ENCODE measurements at regions not wholly inside any gene's neighbourhood (a gene's known extent, or its start where the extent isn't known, plus 50 kb on each side); places are given as distances from the start of the nearest gene placed in this dataset.

DNA sequence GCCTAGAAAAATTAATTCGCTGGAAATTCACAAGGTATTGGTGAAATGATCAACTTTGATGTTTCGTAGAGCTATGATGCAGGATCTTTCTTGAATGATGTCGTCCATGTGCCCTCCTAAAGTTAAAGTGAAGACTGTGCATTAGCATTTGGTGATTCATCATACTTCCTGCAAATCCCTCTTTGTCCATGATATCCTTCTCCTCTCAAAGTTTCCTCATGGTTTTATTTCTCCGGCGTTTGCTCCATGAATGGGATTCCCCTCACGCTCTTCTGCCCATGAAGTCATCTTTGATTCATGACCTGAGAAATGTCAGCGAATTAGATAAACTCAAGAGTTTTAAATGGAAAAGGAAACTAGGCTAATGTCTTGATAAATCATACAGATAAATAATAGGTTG lies 372.7 kb downstream of the PSAT1 start:
- no peak for DNase-seq
- no peaks in the 10 kb centered on the region for H3K27me3 ChIP-seq
- H3K27ac ChIP-seq = no peak overlapping the region
- H3K36me3 ChIP-seq = no peaks in the 10 kb centered on the region
- H3K4me1 ChIP-seq = no peaks in the 10 kb centered on the region
- H3K9me3 ChIP-seq = no peaks in the 10 kb centered on the region
- no peak overlapping the region for H3K4me3 ChIP-seq
- no peak for TF ChIP-seq POLR2A (IDR thresholded peaks at IDR 0.05)
- TF ChIP-seq, protein P1, sequence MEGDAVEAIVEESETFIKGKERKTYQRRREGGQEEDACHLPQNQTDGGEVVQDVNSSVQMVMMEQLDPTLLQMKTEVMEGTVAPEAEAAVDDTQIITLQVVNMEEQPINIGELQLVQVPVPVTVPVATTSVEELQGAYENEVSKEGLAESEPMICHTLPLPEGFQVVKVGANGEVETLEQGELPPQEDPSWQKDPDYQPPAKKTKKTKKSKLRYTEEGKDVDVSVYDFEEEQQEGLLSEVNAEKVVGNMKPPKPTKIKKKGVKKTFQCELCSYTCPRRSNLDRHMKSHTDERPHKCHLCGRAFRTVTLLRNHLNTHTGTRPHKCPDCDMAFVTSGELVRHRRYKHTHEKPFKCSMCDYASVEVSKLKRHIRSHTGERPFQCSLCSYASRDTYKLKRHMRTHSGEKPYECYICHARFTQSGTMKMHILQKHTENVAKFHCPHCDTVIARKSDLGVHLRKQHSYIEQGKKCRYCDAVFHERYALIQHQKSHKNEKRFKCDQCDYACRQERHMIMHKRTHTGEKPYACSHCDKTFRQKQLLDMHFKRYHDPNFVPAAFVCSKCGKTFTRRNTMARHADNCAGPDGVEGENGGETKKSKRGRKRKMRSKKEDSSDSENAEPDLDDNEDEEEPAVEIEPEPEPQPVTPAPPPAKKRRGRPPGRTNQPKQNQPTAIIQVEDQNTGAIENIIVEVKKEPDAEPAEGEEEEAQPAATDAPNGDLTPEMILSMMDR (IDR thresholded peaks at IDR 0.05) = no peak
- intact Hi-C loops (cut with DNase I; ENCODE audit: low total_unique reads) = no loop called here

DNA sequence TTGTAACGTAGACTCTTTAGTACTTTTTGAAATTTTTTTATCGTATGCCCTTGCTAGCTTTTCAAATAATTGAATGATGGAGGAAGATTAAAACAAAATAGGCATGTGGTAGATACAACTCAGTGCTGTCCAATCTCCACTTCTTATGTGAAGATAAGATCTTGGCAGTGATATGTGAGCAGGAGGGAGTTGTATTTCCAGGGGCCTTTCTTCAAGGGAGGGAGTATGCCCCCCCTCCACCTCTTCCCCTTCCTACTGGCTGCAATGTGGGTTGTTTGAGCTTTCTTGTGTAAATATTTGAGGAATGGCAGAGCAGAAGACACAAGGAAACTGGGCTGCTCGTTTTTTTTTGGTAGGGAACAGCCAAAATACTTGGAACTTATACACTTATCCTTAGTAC lies 374.9 kb downstream of the PSAT1 start:
- H3K36me3 ChIP-seq = no peaks in the 10 kb centered on the region
- H3K27me3 ChIP-seq = no peaks in the 10 kb centered on the region
- H3K4me1 ChIP-seq = no peaks in the 10 kb centered on the region
- DNase-seq = no peak
- H3K9me3 ChIP-seq = no peaks in the 10 kb centered on the region
- H3K4me3 ChIP-seq = no peak overlapping the region
- TF ChIP-seq POLR2A (IDR thresholded peaks at IDR 0.05) = no peak
- TF ChIP-seq, protein P1 (IDR thresholded peaks at IDR 0.05) = no peak
- intact Hi-C loops (cut with DNase I; ENCODE audit: low total_unique reads) = no loop called here
- no peak overlapping the region for H3K27ac ChIP-seq

DNA sequence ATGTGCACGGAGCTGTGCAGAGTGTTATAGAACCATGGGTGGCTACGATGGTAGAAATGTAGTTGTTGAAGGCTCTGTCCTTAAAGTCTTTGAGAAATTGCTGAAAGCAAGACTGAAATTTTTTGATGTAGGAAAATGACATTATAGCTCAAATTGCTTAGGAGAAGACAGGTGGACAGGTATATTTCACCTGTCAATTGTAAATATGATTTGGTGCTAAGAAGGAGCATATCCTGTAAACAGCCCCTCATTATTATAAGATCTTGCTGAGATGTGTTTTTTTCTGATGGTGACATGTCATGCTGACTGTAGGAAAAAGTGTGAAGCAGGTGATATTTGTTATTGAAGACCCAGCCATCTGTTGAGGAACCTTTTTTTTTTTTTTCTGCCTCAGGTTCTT lies 377.9 kb downstream of the PSAT1 start:
- Histone ChIP-seq H3K9me3 (no peaks in the 10 kb centered on the region), H3K4me3 (no peak overlapping the region), H3K27ac (no peak overlapping the region), H3K4me1 (no peaks in the 10 kb centered on the region), H3K27me3 (no peaks in the 10 kb centered on the region), H3K36me3 (no peaks in the 10 kb centered on the region)
- DNase-seq = no peak
- TF ChIP-seq POLR2A (IDR thresholded peaks at IDR 0.05) = no peak
- TF ChIP-seq, protein P1 (IDR thresholded peaks at IDR 0.05) = no peak
- intact Hi-C loops (cut with DNase I; ENCODE audit: low total_unique reads) = no loop called here

DNA sequence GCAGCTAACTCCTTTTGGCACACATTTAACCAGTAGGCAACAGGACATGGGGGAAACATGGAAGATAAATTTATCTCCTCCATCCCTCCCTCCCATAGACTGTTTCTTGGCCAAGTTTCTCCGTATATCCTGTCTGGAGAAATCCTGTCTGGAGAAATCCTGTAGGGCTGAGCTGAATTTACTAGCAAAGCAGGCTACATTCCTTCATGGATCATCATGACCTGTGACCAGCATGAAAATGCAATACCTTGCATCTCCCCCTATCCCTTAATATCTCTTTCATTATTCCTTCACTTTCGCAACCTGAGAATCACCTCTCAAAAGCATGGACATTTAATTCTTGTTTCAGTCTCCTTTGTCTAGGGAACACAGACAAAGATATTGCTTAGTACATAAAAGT lies 379.1 kb downstream of the PSAT1 start:
- no peak overlapping the region for H3K4me3 ChIP-seq
- H3K27me3 ChIP-seq = no peaks in the 10 kb centered on the region
- DNase-seq = no peak
- TF ChIP-seq, protein P1 (IDR thresholded peaks at IDR 0.05) = no peak
- TF ChIP-seq POLR2A (IDR thresholded peaks at IDR 0.05) = no peak
- H3K36me3 ChIP-seq = no peaks in the 10 kb centered on the region
- intact Hi-C loops (cut with DNase I; ENCODE audit: low total_unique reads) = no loop called here
- H3K9me3 ChIP-seq = no peaks in the 10 kb centered on the region
- H3K4me1 ChIP-seq = no peaks in the 10 kb centered on the region
- H3K27ac ChIP-seq = no peak overlapping the region

DNA sequence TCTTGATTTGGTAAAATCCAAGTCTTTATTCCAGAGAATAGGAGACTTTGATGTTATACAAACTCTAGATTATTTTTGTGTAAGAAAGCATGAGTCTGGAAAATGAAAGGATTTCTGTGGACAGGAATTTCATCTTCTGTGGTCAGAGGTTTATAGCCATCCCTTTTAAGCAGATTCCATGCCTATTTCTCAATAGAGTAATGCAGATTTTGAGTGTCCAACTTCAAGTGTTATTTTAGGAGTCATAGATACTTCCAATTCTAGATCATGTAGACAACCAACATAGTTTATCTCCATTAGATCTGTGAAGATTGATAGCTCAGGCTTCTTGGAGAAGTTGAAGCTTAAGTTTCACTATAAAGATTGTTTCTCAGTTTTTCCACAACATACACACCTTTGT lies 379.7 kb downstream of the PSAT1 start:
- intact Hi-C loops (cut with DNase I; ENCODE audit: low total_unique reads) = no loop called here
- no peak for DNase-seq
- Histone ChIP-seq H3K4me1 (no peaks in the 10 kb centered on the region), H3K27ac (no peak overlapping the region), H3K36me3 (no peaks in the 10 kb centered on the region), H3K27me3 (peaks cover 0 to under 1% of the 10 kb centered on the region in 2 donors), H3K4me3 (no peak overlapping the region), H3K9me3 (no peaks in the 10 kb centered on the region)
- TF ChIP-seq, protein P1 (IDR thresholded peaks at IDR 0.05) = no peak
- no peak for TF ChIP-seq POLR2A (IDR thresholded peaks at IDR 0.05)

Data from uterus (tissue), 3 donors.